ENCODE measurements at regions not wholly inside any gene's neighbourhood (a gene's known extent, or its start where the extent isn't known, plus 50 kb on each side); places are given as distances from the start of the nearest gene placed in this dataset.
"Not testable (repeated sequence)": the region's sequence is repeated elsewhere in the genome, so short reads cannot be mapped to it uniquely, and the experiment has no call there.

- not testable (repeated sequence) for TF ChIP-seq CTCF, EP300, POLR2AphosphoS5, POLR2A (IDR thresholded peaks at IDR 0.05)
These were observed 75.6 kb downstream of the APOBEC1 start for GRCh38 chr12:7590085-7590484.

Data from stomach (tissue), 4 donors.